ENCODE measurements at regions not wholly inside any gene's neighbourhood (a gene's known extent, or its start where the extent isn't known, plus 50 kb on each side); places are given as distances from the start of the nearest gene placed in this dataset.

GRCh38 chr16:26642047-26642664 lies 424.6 kb upstream of the C16orf82 start:
- no peak overlapping the region for H3K27ac ChIP-seq
- TF ChIP-seq, protein P1, sequence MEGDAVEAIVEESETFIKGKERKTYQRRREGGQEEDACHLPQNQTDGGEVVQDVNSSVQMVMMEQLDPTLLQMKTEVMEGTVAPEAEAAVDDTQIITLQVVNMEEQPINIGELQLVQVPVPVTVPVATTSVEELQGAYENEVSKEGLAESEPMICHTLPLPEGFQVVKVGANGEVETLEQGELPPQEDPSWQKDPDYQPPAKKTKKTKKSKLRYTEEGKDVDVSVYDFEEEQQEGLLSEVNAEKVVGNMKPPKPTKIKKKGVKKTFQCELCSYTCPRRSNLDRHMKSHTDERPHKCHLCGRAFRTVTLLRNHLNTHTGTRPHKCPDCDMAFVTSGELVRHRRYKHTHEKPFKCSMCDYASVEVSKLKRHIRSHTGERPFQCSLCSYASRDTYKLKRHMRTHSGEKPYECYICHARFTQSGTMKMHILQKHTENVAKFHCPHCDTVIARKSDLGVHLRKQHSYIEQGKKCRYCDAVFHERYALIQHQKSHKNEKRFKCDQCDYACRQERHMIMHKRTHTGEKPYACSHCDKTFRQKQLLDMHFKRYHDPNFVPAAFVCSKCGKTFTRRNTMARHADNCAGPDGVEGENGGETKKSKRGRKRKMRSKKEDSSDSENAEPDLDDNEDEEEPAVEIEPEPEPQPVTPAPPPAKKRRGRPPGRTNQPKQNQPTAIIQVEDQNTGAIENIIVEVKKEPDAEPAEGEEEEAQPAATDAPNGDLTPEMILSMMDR (conservative IDR thresholded peaks at IDR 0.05) = no peak

- no peak overlapping the region for H3K27ac ChIP-seq
- TF ChIP-seq, protein P1 (conservative IDR thresholded peaks at IDR 0.05) = no peak
Measured at GRCh38 chr16:26643519-26643918, 423.2 kb upstream of the C16orf82 start.

DNA sequence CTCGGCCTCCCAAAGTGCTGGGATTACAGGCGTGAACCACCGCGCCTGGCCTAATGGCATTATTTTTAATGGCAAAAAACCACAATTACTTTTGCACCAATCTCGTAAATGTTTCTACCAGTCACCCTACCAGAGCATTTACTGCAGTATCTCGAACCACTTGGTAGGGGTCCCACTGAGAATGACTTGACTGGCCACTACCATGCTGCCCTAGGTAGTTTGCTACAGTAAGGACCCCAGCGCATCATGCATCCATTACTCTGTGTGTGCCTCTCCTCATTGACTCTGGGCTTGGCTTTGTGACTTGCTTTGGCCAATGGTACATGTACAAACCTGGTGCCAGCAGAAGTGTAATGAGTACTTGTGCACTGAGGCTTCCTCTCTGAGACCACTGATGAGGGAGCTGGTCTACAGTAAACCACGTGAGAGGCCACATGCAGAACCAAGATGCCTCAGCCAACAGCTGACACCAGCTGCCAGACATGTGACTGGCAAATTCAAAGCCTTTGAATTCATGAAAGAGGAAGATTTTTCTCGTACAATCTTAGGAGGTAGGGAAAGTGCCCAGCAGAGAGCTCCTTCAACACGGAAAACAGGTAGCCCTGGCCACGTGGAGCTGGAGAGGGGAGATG lies 421.7 kb upstream of the C16orf82 start:
- H3K27ac ChIP-seq = no peak overlapping the region

GRCh38 chr16:26645614-26646013 lies 421.1 kb upstream of the C16orf82 start:
- TF ChIP-seq, protein P1 (conservative IDR thresholded peaks at IDR 0.05) = no peak
- no peak overlapping the region for H3K27ac ChIP-seq

More for the DNA sequence above, 421.7 kb upstream of the C16orf82 start:
- TF ChIP-seq, protein P1 (conservative IDR thresholded peaks at IDR 0.05) = no peak

DNA sequence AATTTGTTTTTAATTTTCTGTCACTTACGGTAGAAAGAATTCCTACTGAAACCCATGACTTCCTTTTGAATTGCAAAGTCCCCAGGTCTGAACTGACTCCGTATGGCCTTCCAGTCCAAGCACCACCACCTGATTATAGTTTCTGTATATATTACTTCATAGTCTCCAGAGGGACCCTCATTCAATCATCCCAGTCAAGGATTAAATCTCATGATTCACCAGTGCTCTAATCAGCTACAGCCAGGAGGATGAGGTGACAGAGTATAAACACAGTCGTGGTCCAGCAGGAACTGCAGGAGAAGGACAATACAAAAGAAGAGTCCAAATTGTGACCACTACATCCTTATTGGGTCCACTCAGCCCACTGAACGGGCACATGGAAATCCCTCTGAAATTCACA lies 418.9 kb upstream of the C16orf82 start:
- TF ChIP-seq, protein P1 (conservative IDR thresholded peaks at IDR 0.05) = no peak
- no peak overlapping the region for H3K27ac ChIP-seq

DNA sequence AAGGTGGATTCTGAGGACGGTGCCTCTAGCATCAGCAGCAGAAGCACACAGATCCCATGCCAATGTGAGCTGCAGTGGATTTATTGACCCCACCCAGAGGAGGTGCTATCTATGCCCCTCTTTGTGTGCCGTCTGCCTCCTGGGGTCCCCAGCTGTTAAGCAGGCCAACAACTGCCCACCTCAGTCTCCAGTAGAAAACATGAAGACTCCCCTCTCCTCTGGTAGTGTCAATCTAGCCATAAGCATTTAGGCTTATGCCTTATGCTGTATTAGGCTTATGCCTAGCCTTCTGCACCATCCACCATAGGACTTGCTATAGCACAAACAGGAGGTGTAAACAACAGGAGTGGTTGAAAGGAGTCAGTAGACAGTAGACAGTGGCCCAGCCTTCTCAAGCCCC lies 417.9 kb upstream of the C16orf82 start:
- TF ChIP-seq, protein P1 (conservative IDR thresholded peaks at IDR 0.05) = no peak
- H3K27ac ChIP-seq = no peak overlapping the region

- H3K27ac ChIP-seq = no peak overlapping the region
- TF ChIP-seq, protein P1 (conservative IDR thresholded peaks at IDR 0.05) = no peak
Measured at GRCh38 chr16:26649381-26650045, 417.2 kb upstream of the C16orf82 start.

Measured in VCaP (cell line).